CD1c-positive myeloid dendritic cell (primary cell): ENCODE measurements at regions not wholly inside any gene's neighbourhood (a gene's known extent, or its start where the extent isn't known, plus 50 kb on each side); places are given as distances from the start of the nearest gene placed in this dataset.

ENCODE experiments used
- DNase-seq: peaks from one replicate; pipeline ENCODE4 v3.0.0-alpha.2; 2016; ENCODE audit errors: extremely low spot score

- no peak for DNase-seq
Observed at GRCh38 chr18:41753826-41754225, 201.2 kb upstream of the PIK3C3 start.

GRCh38 chr18:41752826-41753225, 202.2 kb upstream of the PIK3C3 start:
- no peak for DNase-seq

- no peak for DNase-seq
Observed at GRCh38 chr18:41751652-41752051, 203.4 kb upstream of the PIK3C3 start.

- no peak for DNase-seq
Observed at GRCh38 chr18:41751161-41751560, 203.9 kb upstream of the PIK3C3 start.

GRCh38 chr18:41747723-41748242, 207.3 kb upstream of the PIK3C3 start:
- no peak for DNase-seq

GRCh38 chr18:41745166-41746049, 209.6 kb upstream of the PIK3C3 start:
- no peak for DNase-seq

- no peak for DNase-seq
Observed at GRCh38 chr18:41744421-41745030, 210.5 kb upstream of the PIK3C3 start.

GRCh38 chr18:41737218-41737617, 217.8 kb upstream of the PIK3C3 start:
- DNase-seq: no peak

- DNase-seq: no peak
Observed at GRCh38 chr18:41734917-41735316, 220.1 kb upstream of the PIK3C3 start.

GRCh38 chr18:41732356-41732755, 222.7 kb upstream of the PIK3C3 start:
- no peak for DNase-seq

- DNase-seq: no peak
Observed at GRCh38 chr18:41731884-41732283, 223.2 kb upstream of the PIK3C3 start.

GRCh38 chr18:41724195-41724594, 230.8 kb upstream of the PIK3C3 start:
- no peak for DNase-seq

- DNase-seq: no peak
Observed at GRCh38 chr18:41721103-41721790, 233.8 kb upstream of the PIK3C3 start.

GRCh38 chr18:41720226-41720625, 234.8 kb upstream of the PIK3C3 start:
- DNase-seq: no peak

- no peak for DNase-seq
Observed at GRCh38 chr18:41719808-41720207, 235.2 kb upstream of the PIK3C3 start.

- DNase-seq: no peak
Observed at GRCh38 chr18:41714872-41715271, 240.2 kb upstream of the PIK3C3 start.

GRCh38 chr18:41713969-41714825, 240.8 kb upstream of the PIK3C3 start:
- no peak for DNase-seq

- no peak for DNase-seq
Observed at GRCh38 chr18:41706301-41706700, 248.7 kb upstream of the PIK3C3 start.

- no peak for DNase-seq
Observed at GRCh38 chr18:41703744-41704530, 251.1 kb upstream of the PIK3C3 start.

- DNase-seq: no peak
Observed at GRCh38 chr18:41700416-41700815, 254.6 kb upstream of the PIK3C3 start.

- no peak for DNase-seq
Observed at GRCh38 chr18:41695441-41695840, 259.6 kb upstream of the PIK3C3 start.
